Kidney epithelial cell (primary cell): ENCODE measurements at regions not wholly inside any gene's neighbourhood (a gene's known extent, or its start where the extent isn't known, plus 50 kb on each side); places are given as distances from the start of the nearest gene placed in this dataset.
"Not testable (repeated sequence)": the region's sequence is repeated elsewhere in the genome, so short reads cannot be mapped to it uniquely, and the experiment has no call there.

ENCODE experiments used
- DNase-seq: peaks from one replicate; pipeline ENCODE4 v3.0.0-alpha.2; 2010; ENCODE audit warnings: low read depth
- H3K27me3 ChIP-seq: 2 replicates; pipeline ENCODE4 v1.6.0; 2011; ENCODE audit warnings: low read length; ENCODE audit not compliant: control insufficient read depth, insufficient read depth
- H3K36me3 ChIP-seq: 2 replicates; pipeline ENCODE4 v1.5.1; 2011; ENCODE audit warnings: low read length; ENCODE audit not compliant: control insufficient read depth, insufficient read depth
- H3K4me3 ChIP-seq: 2 replicates; pipeline ENCODE4 v1.5.1; 2011; ENCODE audit warnings: low read depth, mild to moderate bottlenecking, control low read depth, low read length
- CTCF ChIP-seq: IDR thresholded peaks from 2 replicates; pipeline ENCODE4 v1.5.1; 2011; ENCODE audit warnings: mild to moderate bottlenecking, moderate library complexity, low read length, control low read depth, inconsistent platforms; ENCODE audit not compliant: insufficient read depth, poor library complexity, severe bottlenecking

DNA sequence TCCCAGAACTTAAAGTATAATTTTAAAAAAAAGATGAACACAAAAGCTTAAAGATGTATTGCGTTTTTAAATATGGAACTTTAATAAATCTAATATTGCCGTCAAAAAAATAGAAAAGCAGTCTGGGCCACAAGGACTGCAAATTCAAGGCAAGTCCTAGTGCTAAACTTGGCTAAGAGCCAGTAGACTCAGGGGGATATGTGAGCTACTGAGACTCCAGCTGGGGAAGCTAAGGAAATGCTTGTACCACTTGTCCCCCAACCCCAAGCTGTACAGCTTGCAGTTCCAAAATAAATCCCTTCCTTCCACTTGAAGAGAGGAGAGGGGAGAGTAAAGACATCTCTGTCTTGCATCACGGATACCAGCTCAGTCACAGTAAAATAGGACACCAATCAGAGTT, 290.8 kb upstream of the FGF13 start:
- no peak for TF ChIP-seq CTCF
- DNase-seq = no peak
- H3K4me3 ChIP-seq = no peak overlapping the region
- no peaks in the 10 kb centered on the region for H3K27me3 ChIP-seq
- H3K36me3 ChIP-seq = no peaks in the 10 kb centered on the region

DNA sequence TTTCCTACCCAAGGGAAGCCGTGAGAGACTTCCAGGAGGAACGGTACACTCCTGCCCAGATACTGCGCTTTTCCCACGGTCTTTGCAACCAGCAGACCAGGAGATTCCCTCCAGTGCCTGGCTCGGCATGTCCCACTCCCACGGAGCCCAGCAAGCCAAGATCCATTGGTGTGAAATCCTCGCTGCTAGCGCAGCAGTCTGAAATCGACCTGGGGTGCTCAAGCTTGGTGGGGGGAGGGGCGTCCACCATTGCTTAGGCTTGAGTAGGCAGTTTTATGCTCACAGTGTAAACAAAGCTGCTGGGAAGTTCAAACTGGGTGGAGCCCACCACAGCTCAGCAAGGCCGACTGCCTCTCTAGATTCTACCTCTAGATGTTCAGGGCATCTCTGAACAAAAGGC, 284.8 kb upstream of the FGF13 start:
- Histone ChIP-seq H3K4me3 (no peak overlapping the region), H3K36me3 (no peaks in the 10 kb centered on the region), H3K27me3 (no peaks in the 10 kb centered on the region)
- TF ChIP-seq CTCF = no peak
- DNase-seq = no peak

DNA sequence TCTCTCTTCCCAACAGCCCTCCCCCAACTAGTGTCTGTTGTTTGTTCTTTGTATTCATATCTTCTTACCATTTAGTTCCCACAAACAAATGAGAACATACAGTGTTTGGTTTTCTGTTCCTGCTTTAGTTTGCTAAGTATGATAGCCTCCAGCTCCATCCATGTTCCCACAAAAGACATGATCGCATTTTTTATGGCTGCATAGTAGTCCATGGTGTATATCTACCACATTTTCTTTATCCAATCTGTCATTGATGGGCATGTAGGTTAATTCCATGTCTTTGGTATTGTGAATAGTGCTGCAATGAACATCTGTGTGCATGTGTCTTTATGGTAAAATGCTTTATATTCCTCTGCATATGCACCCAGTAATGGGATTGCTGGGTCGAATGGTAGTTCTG, 283.9 kb upstream of the FGF13 start:
- DNase-seq = no peak
- no peak overlapping the region for H3K4me3 ChIP-seq
- no peaks in the 10 kb centered on the region for H3K27me3 ChIP-seq
- no peaks in the 10 kb centered on the region for H3K36me3 ChIP-seq
- TF ChIP-seq CTCF = no peak

DNA sequence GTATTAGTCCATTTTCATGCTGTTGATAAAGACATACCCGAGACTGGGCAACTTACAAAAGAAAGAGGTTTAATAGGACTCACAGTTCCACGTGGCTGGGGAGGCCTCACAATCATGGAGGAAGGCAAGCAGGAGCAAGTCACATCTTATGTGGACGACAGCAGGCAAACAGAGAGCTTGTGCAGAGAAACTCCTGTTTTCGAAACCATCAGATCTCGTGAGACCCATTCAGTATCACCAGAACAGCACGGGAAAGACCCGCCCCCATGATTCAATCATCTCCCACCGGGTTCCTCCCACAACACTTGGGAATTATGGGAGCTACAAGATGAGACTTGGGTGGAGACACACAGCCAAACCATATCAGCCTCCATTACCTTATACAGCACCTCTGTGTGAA, 278.9 kb upstream of the FGF13 start:
- DNase-seq, H3K27me3 ChIP-seq, H3K4me3 ChIP-seq, H3K36me3 ChIP-seq: not testable (repeated sequence)

DNA sequence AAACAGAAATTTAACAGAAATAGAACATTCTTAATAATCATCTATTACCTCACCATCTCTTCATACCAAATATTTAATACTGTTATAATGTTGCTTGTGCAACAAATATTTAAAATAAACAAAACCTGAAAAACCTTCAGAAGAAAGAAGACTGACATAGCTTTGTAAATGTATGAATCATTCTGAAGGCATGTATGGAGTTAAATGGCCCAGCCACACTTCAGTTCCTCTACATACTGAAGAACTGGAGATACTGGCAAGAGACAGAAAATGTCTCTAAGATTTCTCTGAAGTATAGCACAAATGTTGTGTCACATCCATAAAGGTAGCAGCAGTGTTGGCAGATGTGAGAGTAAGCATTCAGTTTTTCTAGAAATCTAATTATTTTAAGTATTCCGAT, 275.3 kb upstream of the FGF13 start:
- TF ChIP-seq CTCF = no peak
- peak; percentile 14 for DNase-seq
- Histone ChIP-seq H3K36me3 (no peaks in the 10 kb centered on the region), H3K27me3 (no peaks in the 10 kb centered on the region), H3K4me3 (no peak overlapping the region)

- Histone ChIP-seq H3K36me3 (no peaks in the 10 kb centered on the region), H3K4me3 (no peak overlapping the region), H3K27me3 (no peaks in the 10 kb centered on the region)
- TF ChIP-seq CTCF = no peak
- DNase-seq = no peak
Measured at GRCh38 chrX:138986235-138986634, 274.7 kb upstream of the FGF13 start.
